ENCODE measurements at regions not wholly inside any gene's neighbourhood (a gene's known extent, or its start where the extent isn't known, plus 50 kb on each side); places are given as distances from the start of the nearest gene placed in this dataset.

DNA sequence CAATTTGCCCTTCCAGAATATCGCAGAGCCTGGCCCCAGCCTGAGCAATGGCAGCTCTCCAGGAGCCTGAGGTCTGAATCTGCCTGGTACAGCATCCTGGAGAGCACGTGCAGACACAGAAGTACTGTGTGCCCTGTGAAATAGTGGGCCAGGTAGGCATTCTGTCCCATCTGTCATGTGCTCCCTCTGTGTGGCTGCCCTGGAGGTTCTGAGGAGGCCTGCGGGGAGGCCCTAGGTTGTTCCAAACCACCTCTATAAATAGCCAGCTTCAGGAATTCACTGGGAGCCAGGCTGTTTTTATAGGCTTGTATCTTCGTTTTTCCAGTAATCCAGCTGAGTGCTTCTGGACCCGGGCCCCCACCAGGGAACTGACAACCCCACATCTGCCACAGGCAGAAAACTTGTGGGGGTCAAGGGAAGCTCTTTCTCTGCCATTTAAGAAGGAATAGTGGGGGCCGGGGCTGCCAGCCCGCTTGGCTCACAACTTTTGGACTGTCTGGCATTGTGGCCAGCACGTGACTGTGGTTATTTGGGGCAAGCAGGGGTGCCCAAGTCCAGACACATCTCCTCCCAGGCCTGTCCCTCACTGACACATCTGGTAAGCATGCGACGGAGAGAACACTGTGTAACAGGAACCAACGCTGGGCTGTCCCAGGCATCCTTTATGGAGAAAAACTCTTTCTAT, 356.3 kb upstream of the TNRC6C start:
- TF ChIP-seq, protein P1, sequence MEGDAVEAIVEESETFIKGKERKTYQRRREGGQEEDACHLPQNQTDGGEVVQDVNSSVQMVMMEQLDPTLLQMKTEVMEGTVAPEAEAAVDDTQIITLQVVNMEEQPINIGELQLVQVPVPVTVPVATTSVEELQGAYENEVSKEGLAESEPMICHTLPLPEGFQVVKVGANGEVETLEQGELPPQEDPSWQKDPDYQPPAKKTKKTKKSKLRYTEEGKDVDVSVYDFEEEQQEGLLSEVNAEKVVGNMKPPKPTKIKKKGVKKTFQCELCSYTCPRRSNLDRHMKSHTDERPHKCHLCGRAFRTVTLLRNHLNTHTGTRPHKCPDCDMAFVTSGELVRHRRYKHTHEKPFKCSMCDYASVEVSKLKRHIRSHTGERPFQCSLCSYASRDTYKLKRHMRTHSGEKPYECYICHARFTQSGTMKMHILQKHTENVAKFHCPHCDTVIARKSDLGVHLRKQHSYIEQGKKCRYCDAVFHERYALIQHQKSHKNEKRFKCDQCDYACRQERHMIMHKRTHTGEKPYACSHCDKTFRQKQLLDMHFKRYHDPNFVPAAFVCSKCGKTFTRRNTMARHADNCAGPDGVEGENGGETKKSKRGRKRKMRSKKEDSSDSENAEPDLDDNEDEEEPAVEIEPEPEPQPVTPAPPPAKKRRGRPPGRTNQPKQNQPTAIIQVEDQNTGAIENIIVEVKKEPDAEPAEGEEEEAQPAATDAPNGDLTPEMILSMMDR (IDR thresholded peaks at IDR 0.05; ENCODE audit: low read depth, low read length), result no peak
- no peak for TF ChIP-seq EZH2phosphoT487 (IDR thresholded peaks at IDR 0.05; ENCODE audit: low read depth)

All from OCI-LY3 (cell line).